ENCODE measurements at regions not wholly inside any gene's neighbourhood (a gene's known extent, or its start where the extent isn't known, plus 50 kb on each side); places are given as distances from the start of the nearest gene placed in this dataset.
"Not testable (repeated sequence)": the region's sequence is repeated elsewhere in the genome, so short reads cannot be mapped to it uniquely, and the experiment has no call there.

DNA sequence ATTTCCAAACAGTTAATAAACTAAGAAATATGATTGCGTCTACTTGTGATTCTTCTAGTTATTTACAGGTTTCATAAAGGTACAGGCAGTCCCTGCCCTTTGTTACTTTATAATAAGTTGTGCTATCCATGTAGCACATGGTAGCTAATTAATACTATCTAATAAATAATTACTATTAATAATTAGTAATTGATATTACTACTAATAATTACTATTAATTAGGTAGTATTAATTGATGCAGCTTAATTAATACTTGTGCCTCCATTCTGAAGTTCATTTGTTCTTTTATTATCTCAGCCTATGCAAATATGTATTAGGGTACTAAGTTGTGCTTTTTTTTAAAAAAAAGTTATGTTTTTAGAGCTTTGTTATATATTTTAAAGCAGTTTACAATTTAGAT is 92.3 kb upstream of the TRHDE start:
- WGBS, 2 experiments (ENCODE audit: low coverage in 1 of 2, low lambda C conversion rate in 2 of 2, missing lambda C conversion rate in 2 of 2), result 15 to 17% methylated on average over 1 of the region's 1 CpG
- Histone ChIP-seq H3K4me2 (ENCODE audit: unreplicated experiment) (no peak overlapping the region), H3K36me3 (ENCODE audit: low read depth) (no peaks in the 10 kb centered on the region), H3K9me3 (ENCODE audit: low read depth) (no peaks in the 10 kb centered on the region), H3K27ac (no peak overlapping the region), H3K4me1 (ENCODE audit: insufficient read depth) (no peaks in the 10 kb centered on the region), H3K27me3 (replicated peaks; ENCODE audit: insufficient read depth) (no peaks in the 10 kb centered on the region), H3K9me2 (ENCODE audit: insufficient read depth) (no peaks in the 10 kb centered on the region), H3K4me3 (no peak overlapping the region), H3F3A (ENCODE audit: insufficient read depth) (no peaks in the 10 kb centered on the region), H3K9ac (no peak overlapping the region), H3K79me2 (ENCODE audit: insufficient read depth) (no peaks in the 10 kb centered on the region), H2AFZ (no peak overlapping the region), H4K20me1 (ENCODE audit: insufficient read depth) (no peaks in the 10 kb centered on the region)
- no peak for TF ChIP-seq EZH2 (IDR thresholded peaks at IDR 0.05; ENCODE audit: insufficient read depth, poor library complexity, severe bottlenecking)
- TF ChIP-seq EZH2phosphoT487 (IDR thresholded peaks at IDR 0.05; ENCODE audit: insufficient read depth, low read depth), result no peak
- no peak for DNase-seq
- in situ Hi-C loops (cut with MboI), result no loop called here

DNA sequence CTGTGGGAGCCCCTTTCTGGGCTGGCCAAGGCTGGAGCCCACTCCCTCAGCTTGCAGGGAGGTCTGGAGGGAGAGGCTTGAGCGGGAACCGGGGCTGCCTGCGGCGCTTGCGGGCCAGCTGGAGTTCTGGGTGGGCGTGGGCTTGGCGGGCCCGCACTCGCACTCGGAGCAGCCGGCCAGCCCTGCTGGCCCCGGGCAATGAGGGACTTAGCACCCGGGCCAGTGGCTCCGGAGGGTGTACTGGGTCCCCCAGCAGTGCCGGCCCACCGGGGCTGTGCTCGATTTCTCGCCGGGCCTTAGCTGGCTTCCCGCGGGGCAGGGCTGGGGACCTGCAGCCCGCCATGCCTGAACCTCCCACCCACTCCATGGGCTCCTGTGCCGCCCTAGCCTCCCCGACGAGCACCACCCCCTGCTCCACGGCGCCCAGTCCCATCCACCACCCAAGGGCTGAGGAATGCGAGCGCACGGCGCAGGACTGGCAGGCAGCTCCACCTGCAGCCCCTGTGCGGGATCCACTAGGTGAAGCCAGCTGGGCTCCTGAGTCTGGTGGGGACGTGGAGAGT is 87.1 kb upstream of the TRHDE start:
- H3K79me2 ChIP-seq (ENCODE audit: insufficient read depth); H4K20me1 ChIP-seq (ENCODE audit: insufficient read depth); H3K4me2 ChIP-seq (ENCODE audit: unreplicated experiment); H3K4me1 ChIP-seq (ENCODE audit: insufficient read depth); H3K27me3 ChIP-seq (replicated peaks; ENCODE audit: insufficient read depth); H3K27ac ChIP-seq; H2AFZ ChIP-seq; H3F3A ChIP-seq (ENCODE audit: insufficient read depth); DNase-seq; H3K9me2 ChIP-seq (ENCODE audit: insufficient read depth); H3K36me3 ChIP-seq (ENCODE audit: low read depth); H3K9ac ChIP-seq; H3K9me3 ChIP-seq (ENCODE audit: low read depth); in situ Hi-C loops (cut with MboI); H3K4me3 ChIP-seq: not testable (repeated sequence)
- 67 to 72% methylated on average over 25 to 27 of the region's 33 CpGs for WGBS, 2 experiments (ENCODE audit: low coverage in 1 of 2, low lambda C conversion rate in 2 of 2, missing lambda C conversion rate in 2 of 2)

DNA sequence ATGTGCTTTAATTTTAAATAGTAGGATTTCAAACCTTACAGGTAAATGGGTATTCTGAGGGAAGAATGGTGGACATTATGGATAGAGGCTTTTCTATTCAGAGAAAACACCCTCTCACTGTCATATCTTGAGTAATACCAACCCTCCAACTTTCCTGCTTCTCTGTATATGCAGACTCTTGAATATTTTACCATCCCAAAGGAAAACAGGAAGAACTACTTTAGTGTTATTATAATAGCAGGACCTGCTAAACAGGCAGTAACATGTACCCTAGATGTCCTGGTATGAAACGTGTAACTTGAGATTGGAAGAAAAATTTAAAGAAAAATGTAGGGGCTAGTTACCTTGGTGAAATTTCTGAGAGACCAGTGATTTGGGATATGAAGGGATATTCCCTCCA is 82.9 kb upstream of the TRHDE start:
- Histone ChIP-seq H3F3A (ENCODE audit: insufficient read depth) (no peaks in the 10 kb centered on the region), H3K27ac (no peak overlapping the region), H3K36me3 (ENCODE audit: low read depth) (no peaks in the 10 kb centered on the region), H3K4me2 (ENCODE audit: unreplicated experiment) (no peak overlapping the region), H3K9me3 (ENCODE audit: low read depth) (no peaks in the 10 kb centered on the region), H3K9me2 (ENCODE audit: insufficient read depth) (no peaks in the 10 kb centered on the region), H3K4me1 (ENCODE audit: insufficient read depth) (no peaks in the 10 kb centered on the region), H3K79me2 (ENCODE audit: insufficient read depth) (no peaks in the 10 kb centered on the region), H3K27me3 (replicated peaks; ENCODE audit: insufficient read depth) (no peaks in the 10 kb centered on the region), H3K4me3 (no peak overlapping the region), H4K20me1 (ENCODE audit: insufficient read depth) (no peaks in the 10 kb centered on the region), H2AFZ (no peak overlapping the region), H3K9ac (no peak overlapping the region)
- 5 to 7% methylated on average over 1 of the region's 1 CpG for WGBS, 2 experiments (ENCODE audit: low coverage in 1 of 2, low lambda C conversion rate in 2 of 2, missing lambda C conversion rate in 2 of 2)
- TF ChIP-seq EZH2phosphoT487 (IDR thresholded peaks at IDR 0.05; ENCODE audit: insufficient read depth, low read depth) (no peak), EZH2 (IDR thresholded peaks at IDR 0.05; ENCODE audit: insufficient read depth, poor library complexity, severe bottlenecking) (no peak)
- in situ Hi-C loops (cut with MboI), result no loop called here
- no peak for DNase-seq

DNA sequence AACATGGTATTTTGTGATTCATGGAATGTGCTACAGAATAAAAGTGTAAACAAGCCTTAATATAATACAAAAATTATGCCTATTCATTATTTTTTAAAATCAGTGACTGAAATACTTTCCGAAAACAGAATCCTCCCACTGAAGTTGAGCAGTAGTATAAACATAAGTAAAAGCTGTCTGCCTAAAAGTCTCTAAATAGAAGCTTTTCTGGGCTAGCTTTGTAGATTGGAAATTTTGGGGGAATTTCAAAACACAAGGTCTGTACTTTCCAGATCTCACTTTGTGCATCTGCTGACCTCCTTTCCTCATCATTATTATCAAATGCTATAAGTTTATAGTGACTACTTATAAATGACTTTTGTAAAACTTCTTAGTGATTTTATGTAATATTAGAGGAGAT is 80.4 kb upstream of the TRHDE start:
- TF ChIP-seq EZH2 (IDR thresholded peaks at IDR 0.05; ENCODE audit: insufficient read depth, poor library complexity, severe bottlenecking), result no peak
- TF ChIP-seq EZH2phosphoT487 (IDR thresholded peaks at IDR 0.05; ENCODE audit: insufficient read depth, low read depth), result no peak
- 44 to 53% methylated on average over 1 of the region's 1 CpG for WGBS, 2 experiments (ENCODE audit: low coverage in 1 of 2, low lambda C conversion rate in 2 of 2, missing lambda C conversion rate in 2 of 2)
- in situ Hi-C loops (cut with MboI), result no loop called here

DNA sequence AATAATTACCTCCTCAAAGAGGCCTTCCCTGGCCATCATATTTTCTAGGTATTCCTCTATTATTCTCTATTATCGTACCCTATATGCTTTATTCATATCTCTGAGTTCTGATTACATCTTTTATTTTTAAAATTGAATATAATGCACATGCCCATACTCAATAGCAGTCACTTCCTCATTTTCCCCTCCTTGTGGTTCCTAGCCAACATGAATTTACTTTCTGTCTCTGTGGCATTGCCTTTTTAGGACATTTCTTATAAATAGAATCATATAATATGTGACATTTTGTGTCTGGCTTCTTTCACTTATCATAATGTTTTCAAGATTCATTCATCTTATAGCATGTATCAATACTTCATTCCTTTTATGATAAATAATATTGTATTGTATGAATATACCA is 74.4 kb upstream of the TRHDE start:
- H3K9me3 ChIP-seq (ENCODE audit: low read depth), result no peaks in the 10 kb centered on the region
- WGBS, 2 experiments (ENCODE audit: low coverage in 1 of 2, low lambda C conversion rate in 2 of 2, missing lambda C conversion rate in 2 of 2), result 10 to 12% methylated on average over 1 of the region's 1 CpG
- H2AFZ ChIP-seq, result no peak overlapping the region
- no peaks in the 10 kb centered on the region for H3K4me1 ChIP-seq (ENCODE audit: insufficient read depth)
- H3K9me2 ChIP-seq (ENCODE audit: insufficient read depth), result no peaks in the 10 kb centered on the region
- H3K4me3 ChIP-seq, result no peak overlapping the region
- H3K9ac ChIP-seq, result no peak overlapping the region
- no peaks in the 10 kb centered on the region for H4K20me1 ChIP-seq (ENCODE audit: insufficient read depth)
- no peaks in the 10 kb centered on the region for H3K27me3 ChIP-seq (replicated peaks; ENCODE audit: insufficient read depth)
- H3F3A ChIP-seq (ENCODE audit: insufficient read depth), result no peaks in the 10 kb centered on the region
- TF ChIP-seq EZH2 (IDR thresholded peaks at IDR 0.05; ENCODE audit: insufficient read depth, poor library complexity, severe bottlenecking), result no peak
- no peak for TF ChIP-seq EZH2phosphoT487 (IDR thresholded peaks at IDR 0.05; ENCODE audit: insufficient read depth, low read depth)
- no peak overlapping the region for H3K4me2 ChIP-seq (ENCODE audit: unreplicated experiment)
- in situ Hi-C loops (cut with MboI), result no loop called here
- H3K79me2 ChIP-seq (ENCODE audit: insufficient read depth), result no peaks in the 10 kb centered on the region
- H3K36me3 ChIP-seq (ENCODE audit: low read depth), result no peaks in the 10 kb centered on the region
- no peak overlapping the region for H3K27ac ChIP-seq
- DNase-seq, result no peak

More for the DNA sequence above, 80.4 kb upstream of the TRHDE start:
- no peaks in the 10 kb centered on the region for H3K27me3 ChIP-seq (replicated peaks; ENCODE audit: insufficient read depth)
- H3K79me2 ChIP-seq (ENCODE audit: insufficient read depth), result no peaks in the 10 kb centered on the region
- H3K27ac ChIP-seq, result no peak overlapping the region
- H2AFZ ChIP-seq, result no peak overlapping the region
- no peak for DNase-seq
- H3K4me2 ChIP-seq (ENCODE audit: unreplicated experiment), result no peak overlapping the region
- no peaks in the 10 kb centered on the region for H3K9me2 ChIP-seq (ENCODE audit: insufficient read depth)
- no peaks in the 10 kb centered on the region for H3K36me3 ChIP-seq (ENCODE audit: low read depth)
- H4K20me1 ChIP-seq (ENCODE audit: insufficient read depth), result no peaks in the 10 kb centered on the region
- no peak overlapping the region for H3K9ac ChIP-seq
- H3F3A ChIP-seq (ENCODE audit: insufficient read depth), result no peaks in the 10 kb centered on the region
- H3K4me1 ChIP-seq (ENCODE audit: insufficient read depth), result no peaks in the 10 kb centered on the region
- H3K9me3 ChIP-seq (ENCODE audit: low read depth), result no peaks in the 10 kb centered on the region
- H3K4me3 ChIP-seq, result no peak overlapping the region

All from GM23248 (cell line).